ENCODE measurements at regions not wholly inside any gene's neighbourhood (a gene's known extent, or its start where the extent isn't known, plus 50 kb on each side); places are given as distances from the start of the nearest gene placed in this dataset.

DNA sequence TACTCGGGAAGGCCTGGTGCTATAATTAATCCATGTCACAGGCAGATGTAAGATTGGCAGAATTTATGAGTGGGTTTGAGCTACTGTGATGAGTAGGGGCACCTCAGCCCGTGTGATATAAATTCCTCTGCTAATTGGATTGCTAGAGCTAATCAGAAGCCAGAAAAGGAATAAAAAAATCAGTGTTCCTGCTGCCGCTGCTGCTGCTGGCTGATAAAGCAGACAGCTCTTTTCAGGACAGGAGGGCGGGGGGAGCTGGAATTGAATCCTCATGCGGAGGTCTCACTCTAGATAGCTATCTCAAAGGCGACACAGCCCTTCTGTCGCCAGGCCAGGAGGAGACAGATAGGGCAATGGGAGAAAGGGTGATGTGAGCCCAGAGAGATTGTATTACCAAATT lies 182.7 kb upstream of the ZFHX3 start:
- TF ChIP-seq EZH2 (IDR thresholded peaks at IDR 0.05; ENCODE audit: borderline replicate concordance, low read length), result no peak
- TF ChIP-seq, protein P1, sequence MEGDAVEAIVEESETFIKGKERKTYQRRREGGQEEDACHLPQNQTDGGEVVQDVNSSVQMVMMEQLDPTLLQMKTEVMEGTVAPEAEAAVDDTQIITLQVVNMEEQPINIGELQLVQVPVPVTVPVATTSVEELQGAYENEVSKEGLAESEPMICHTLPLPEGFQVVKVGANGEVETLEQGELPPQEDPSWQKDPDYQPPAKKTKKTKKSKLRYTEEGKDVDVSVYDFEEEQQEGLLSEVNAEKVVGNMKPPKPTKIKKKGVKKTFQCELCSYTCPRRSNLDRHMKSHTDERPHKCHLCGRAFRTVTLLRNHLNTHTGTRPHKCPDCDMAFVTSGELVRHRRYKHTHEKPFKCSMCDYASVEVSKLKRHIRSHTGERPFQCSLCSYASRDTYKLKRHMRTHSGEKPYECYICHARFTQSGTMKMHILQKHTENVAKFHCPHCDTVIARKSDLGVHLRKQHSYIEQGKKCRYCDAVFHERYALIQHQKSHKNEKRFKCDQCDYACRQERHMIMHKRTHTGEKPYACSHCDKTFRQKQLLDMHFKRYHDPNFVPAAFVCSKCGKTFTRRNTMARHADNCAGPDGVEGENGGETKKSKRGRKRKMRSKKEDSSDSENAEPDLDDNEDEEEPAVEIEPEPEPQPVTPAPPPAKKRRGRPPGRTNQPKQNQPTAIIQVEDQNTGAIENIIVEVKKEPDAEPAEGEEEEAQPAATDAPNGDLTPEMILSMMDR (IDR thresholded peaks at IDR 0.05; ENCODE audit: low read length), result no peak
